Peyer's patch (tissue), 4 donors: ENCODE measurements at regions not wholly inside any gene's neighbourhood (a gene's known extent, or its start where the extent isn't known, plus 50 kb on each side); places are given as distances from the start of the nearest gene placed in this dataset.

ENCODE experiments used
- POLR2A ChIP-seq, 2 donors: fragments of 450-650 bp; IDR thresholded peaks; one replicate each; pipeline ENCODE4 v1.5.1; 2017; ENCODE audit warnings: antibody characterized with exemption in 2 of 2, mild to moderate bottlenecking in 2 of 2, moderate library complexity in 2 of 2
- TF ChIP-seq, protein P1 (sequence below), 6 experiments: fragments of 450-650 bp in 4 of 6; fragments of 200-600 bp in 2 of 6; sonication (generic) in 1 of 6; IDR thresholded peaks; one replicate each; pipeline ENCODE4 v1.5.1; 2017 to 2019; ENCODE audit warnings: antibody characterized with exemption in 6 of 6, mild to moderate bottlenecking in 3 of 6, moderate library complexity in 1 of 6

DNA sequence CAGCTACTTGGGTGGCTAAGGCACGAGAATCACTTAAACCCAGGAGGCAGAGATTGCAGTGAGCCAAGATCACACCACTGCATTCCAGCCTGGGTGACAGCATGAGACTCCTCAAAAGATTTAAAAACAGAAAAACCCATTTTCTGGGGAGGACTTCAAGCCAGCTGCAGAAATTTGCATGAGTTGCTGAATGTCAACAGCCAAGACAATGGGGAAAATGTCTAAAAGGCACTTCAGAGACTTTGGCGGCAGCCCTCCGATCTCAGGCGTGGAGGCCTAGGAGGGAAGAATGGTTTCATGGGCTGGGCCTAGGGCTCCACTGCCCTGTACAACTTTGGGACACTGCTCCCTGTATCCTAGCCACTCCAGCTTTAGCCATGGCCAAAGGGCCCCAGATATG lies 177.8 kb upstream of the C14orf180 start:
- TF ChIP-seq, protein P1, sequence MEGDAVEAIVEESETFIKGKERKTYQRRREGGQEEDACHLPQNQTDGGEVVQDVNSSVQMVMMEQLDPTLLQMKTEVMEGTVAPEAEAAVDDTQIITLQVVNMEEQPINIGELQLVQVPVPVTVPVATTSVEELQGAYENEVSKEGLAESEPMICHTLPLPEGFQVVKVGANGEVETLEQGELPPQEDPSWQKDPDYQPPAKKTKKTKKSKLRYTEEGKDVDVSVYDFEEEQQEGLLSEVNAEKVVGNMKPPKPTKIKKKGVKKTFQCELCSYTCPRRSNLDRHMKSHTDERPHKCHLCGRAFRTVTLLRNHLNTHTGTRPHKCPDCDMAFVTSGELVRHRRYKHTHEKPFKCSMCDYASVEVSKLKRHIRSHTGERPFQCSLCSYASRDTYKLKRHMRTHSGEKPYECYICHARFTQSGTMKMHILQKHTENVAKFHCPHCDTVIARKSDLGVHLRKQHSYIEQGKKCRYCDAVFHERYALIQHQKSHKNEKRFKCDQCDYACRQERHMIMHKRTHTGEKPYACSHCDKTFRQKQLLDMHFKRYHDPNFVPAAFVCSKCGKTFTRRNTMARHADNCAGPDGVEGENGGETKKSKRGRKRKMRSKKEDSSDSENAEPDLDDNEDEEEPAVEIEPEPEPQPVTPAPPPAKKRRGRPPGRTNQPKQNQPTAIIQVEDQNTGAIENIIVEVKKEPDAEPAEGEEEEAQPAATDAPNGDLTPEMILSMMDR (IDR thresholded peaks at IDR 0.05) = no peak
- TF ChIP-seq POLR2A (IDR thresholded peaks at IDR 0.05) = no peak
